ENCODE measurements at regions not wholly inside any gene's neighbourhood (a gene's known extent, or its start where the extent isn't known, plus 50 kb on each side); places are given as distances from the start of the nearest gene placed in this dataset.

DNA sequence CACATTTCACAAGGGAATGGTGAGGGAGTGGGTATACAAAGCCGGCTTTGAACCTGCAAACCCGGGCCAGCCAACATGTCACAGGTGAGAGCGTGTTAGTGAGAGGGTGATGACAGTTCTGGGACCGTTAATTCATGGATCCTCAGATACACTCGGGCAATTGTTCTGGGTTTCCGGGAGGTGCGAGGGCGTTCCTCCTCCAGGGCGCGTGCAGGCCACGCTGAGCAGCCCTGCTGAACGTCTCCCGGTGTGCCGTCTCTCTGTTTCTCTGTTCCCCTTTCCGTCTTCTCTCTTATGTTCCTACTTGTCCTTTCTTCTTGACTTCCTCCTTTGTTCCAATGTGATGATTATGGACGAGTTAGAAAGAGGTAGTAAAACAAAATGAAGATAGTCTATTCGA, 130.0 kb upstream of the GMDS start:
- TF ChIP-seq, protein P1, sequence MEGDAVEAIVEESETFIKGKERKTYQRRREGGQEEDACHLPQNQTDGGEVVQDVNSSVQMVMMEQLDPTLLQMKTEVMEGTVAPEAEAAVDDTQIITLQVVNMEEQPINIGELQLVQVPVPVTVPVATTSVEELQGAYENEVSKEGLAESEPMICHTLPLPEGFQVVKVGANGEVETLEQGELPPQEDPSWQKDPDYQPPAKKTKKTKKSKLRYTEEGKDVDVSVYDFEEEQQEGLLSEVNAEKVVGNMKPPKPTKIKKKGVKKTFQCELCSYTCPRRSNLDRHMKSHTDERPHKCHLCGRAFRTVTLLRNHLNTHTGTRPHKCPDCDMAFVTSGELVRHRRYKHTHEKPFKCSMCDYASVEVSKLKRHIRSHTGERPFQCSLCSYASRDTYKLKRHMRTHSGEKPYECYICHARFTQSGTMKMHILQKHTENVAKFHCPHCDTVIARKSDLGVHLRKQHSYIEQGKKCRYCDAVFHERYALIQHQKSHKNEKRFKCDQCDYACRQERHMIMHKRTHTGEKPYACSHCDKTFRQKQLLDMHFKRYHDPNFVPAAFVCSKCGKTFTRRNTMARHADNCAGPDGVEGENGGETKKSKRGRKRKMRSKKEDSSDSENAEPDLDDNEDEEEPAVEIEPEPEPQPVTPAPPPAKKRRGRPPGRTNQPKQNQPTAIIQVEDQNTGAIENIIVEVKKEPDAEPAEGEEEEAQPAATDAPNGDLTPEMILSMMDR (IDR thresholded peaks at IDR 0.05 in 2 of 3, conservative IDR thresholded peaks at IDR 0.05 in 1 of 3; ENCODE audit: borderline replicate concordance in 1 of 3, insufficient read depth in 1 of 3, low read depth in 2 of 3, low read length in 2 of 3): no peak
- TF ChIP-seq POLR2A (IDR thresholded peaks at IDR 0.05; ENCODE audit: borderline replicate concordance, extremely low read depth, insufficient read depth, insufficient read length) (no peak), FOSL1 (IDR thresholded peaks at IDR 0.05; ENCODE audit: low read depth) (no peak), JUND (IDR thresholded peaks at IDR 0.05) (no peak), EZH2 (IDR thresholded peaks at IDR 0.05) (no peak), POLR2AphosphoS5 (IDR thresholded peaks at IDR 0.05; ENCODE audit: low read depth, low read length) (no peak), TCF7L2 (IDR thresholded peaks at IDR 0.05; ENCODE audit: borderline replicate concordance, extremely low read depth, insufficient read depth, insufficient read length) (no peak), ZNF274 (IDR thresholded peaks at IDR 0.05; ENCODE audit: low read depth, low read length) (no peak), RAD21 (IDR thresholded peaks at IDR 0.05; ENCODE audit: low read depth) (no peak)
- TF ChIP-seq, protein P2, sequence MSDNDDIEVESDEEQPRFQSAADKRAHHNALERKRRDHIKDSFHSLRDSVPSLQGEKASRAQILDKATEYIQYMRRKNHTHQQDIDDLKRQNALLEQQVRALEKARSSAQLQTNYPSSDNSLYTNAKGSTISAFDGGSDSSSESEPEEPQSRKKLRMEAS (IDR thresholded peaks at IDR 0.05): no peak
- TF ChIP-seq, protein P3, sequence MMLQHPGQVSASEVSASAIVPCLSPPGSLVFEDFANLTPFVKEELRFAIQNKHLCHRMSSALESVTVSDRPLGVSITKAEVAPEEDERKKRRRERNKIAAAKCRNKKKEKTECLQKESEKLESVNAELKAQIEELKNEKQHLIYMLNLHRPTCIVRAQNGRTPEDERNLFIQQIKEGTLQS (IDR thresholded peaks at IDR 0.05): no peak

Measured in HCT116 (cell line).